ENCODE measurements at regions not wholly inside any gene's neighbourhood (a gene's known extent, or its start where the extent isn't known, plus 50 kb on each side); places are given as distances from the start of the nearest gene placed in this dataset.

DNA sequence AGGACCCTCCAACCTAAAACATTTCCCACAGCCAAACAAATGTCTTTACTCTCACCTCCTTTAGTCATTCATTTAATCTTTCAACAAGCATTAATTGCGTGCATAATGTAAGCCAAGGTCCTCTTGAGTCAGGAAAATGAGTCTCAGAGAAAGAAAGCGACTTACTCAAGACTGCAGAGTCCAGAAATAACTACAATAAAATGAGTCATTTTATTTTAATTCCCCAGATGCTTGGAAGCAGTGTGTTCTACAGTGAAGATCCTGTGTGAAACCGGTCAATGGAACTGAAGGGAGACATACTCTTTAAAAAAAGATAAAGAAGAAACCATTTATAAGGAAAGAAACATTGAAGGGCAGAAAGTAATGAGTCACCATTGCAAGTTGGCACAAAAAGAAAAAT, 513.7 kb downstream of the CDK5RAP2 start:
- TF ChIP-seq, protein P1, sequence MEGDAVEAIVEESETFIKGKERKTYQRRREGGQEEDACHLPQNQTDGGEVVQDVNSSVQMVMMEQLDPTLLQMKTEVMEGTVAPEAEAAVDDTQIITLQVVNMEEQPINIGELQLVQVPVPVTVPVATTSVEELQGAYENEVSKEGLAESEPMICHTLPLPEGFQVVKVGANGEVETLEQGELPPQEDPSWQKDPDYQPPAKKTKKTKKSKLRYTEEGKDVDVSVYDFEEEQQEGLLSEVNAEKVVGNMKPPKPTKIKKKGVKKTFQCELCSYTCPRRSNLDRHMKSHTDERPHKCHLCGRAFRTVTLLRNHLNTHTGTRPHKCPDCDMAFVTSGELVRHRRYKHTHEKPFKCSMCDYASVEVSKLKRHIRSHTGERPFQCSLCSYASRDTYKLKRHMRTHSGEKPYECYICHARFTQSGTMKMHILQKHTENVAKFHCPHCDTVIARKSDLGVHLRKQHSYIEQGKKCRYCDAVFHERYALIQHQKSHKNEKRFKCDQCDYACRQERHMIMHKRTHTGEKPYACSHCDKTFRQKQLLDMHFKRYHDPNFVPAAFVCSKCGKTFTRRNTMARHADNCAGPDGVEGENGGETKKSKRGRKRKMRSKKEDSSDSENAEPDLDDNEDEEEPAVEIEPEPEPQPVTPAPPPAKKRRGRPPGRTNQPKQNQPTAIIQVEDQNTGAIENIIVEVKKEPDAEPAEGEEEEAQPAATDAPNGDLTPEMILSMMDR (conservative IDR thresholded peaks at IDR 0.05), result no peak
- Mint-ChIP-seq H3K27ac (no peak overlapping the region), H3K4me1 (no peaks in the 10 kb centered on the region), H3K4me3 (no peak overlapping the region), H3K27me3 (ENCODE audit: low read depth) (peaks cover 3% of the 10 kb centered on the region; the same call in 1 of the 2 replicates), H3K36me3 (ENCODE audit: insufficient read depth in 1 of 3, low read depth in 3 of 3) (no peaks in the 10 kb centered on the region), H3K9me3 (no peaks in the 10 kb centered on the region; a peak in 2 of 5 replicates)
- Histone ChIP-seq H3K4me1 (ENCODE audit: insufficient read depth, low read length) (no peaks in the 10 kb centered on the region), H2BK12ac (ENCODE audit: insufficient read length, low read depth, low read length) (no peak overlapping the region), H2BK20ac (ENCODE audit: low read depth, low read length, poor library complexity, severe bottlenecking) (no peak overlapping the region), H3K9ac (ENCODE audit: extremely low read depth, insufficient read length, low read length) (no peak overlapping the region), H3K27ac (ENCODE audit: insufficient read length, low read depth, low read length) (no peak overlapping the region), H3K18ac (ENCODE audit: insufficient read length, low read depth, low read length) (no peak overlapping the region), H4K8ac (replicated peaks; ENCODE audit: insufficient read length, low read depth, low read length) (no peak overlapping the region), H3K79me2 (ENCODE audit: insufficient read depth, low read length) (no peaks in the 10 kb centered on the region), H3K23ac (ENCODE audit: insufficient read length, low read depth, low read length) (no peak overlapping the region), H2BK120ac (ENCODE audit: low read depth, low read length, poor library complexity, severe bottlenecking) (no peak overlapping the region), H3K4me2 (ENCODE audit: insufficient read depth, insufficient read length, low read length) (no peak overlapping the region), H4K91ac (ENCODE audit: insufficient read length, low read depth, low read length) (no peak overlapping the region), H2BK5ac (ENCODE audit: insufficient read length, low read length) (no peak overlapping the region), H3T11ph (ENCODE audit: low read length) (no peak overlapping the region), H4K20me1 (ENCODE audit: control insufficient read depth, insufficient read depth, insufficient read length) (no peaks in the 10 kb centered on the region), H3K9me3 (ENCODE audit: control insufficient read depth, low read depth, low read length) (no peaks in the 10 kb centered on the region), H3K4ac (ENCODE audit: low read depth, low read length) (no peak overlapping the region), H3K23me2 (ENCODE audit: insufficient read length, low read depth, low read length, poor library complexity, severe bottlenecking) (no peaks in the 10 kb centered on the region), H3K79me1 (ENCODE audit: insufficient read depth, low read depth, low read length, poor library complexity, severe bottlenecking) (no peaks in the 10 kb centered on the region), H3K56ac (ENCODE audit: insufficient read length, low read depth, low read length) (no peak overlapping the region), H2BK15ac (ENCODE audit: low read depth, low read length) (no peak overlapping the region), H3K27me3 (ENCODE audit: insufficient read depth, low read length) (no peaks in the 10 kb centered on the region), H2AFZ (ENCODE audit: low read length) (no peak overlapping the region), H4K5ac (ENCODE audit: insufficient read length, low read depth, low read length) (no peak overlapping the region), H3K14ac (ENCODE audit: insufficient read depth, low read length) (no peak overlapping the region), H2AK5ac (ENCODE audit: insufficient read length, low read length) (no peak overlapping the region)
- WGBS (ENCODE audit: extremely low coverage, insufficient read length, low lambda C conversion rate), result no CpG with 5 or more reads among the region's 3 CpGs
- no peak for DNase-seq

All from H9 (cell line).